Mesenteric fat pad (tissue), 1 donor: ENCODE measurements at regions not wholly inside any gene's neighbourhood (a gene's known extent, or its start where the extent isn't known, plus 50 kb on each side); places are given as distances from the start of the nearest gene placed in this dataset.

Source experiments
- DNase-seq: peaks from one replicate; pipeline ENCODE4 v3.0.0-alpha.2; 2020; ENCODE audit warnings: low spot score
- donor health status: DM: yes; HTN: yes; CAD: no.

DNA sequence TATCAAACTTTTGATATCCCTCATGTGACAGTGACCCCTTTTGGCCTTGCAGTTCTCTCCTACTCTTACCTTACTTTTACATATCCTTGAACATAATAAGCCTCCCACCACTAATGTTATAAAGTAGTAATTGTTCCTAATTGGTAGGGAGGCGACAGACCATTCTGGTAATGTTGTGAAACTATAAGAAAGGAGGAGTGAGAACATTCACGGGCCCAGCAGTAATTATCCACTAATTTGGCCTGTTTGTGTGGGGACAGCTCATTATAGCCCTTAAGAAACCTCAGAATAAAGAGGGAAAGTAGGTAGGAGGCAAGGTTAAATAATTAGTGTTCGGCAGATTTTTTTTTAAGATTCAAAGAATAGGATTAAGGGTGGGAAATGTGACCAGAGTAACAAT is 1046.5 kb upstream of the ARRDC3 start:
- DNase-seq, result no peak

DNA sequence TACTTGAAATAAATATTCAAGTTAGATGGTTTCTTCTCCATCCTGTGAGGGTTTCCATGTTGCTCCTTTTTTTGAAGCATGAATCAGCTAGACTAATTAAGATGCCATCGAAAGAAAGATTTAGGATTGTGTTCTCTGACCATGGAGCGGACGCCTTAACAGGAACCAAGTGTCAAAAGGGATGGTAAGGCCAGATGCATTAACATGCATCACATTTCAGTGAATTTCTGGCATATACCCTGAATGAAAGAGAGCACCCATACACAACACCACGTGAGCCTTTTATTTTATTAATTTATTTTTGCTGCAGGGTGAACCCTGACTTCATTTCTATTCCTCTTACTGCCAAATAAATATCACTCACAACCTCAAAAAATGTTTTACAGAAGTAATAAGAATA is 1045.3 kb upstream of the ARRDC3 start:
- no peak for DNase-seq

DNA sequence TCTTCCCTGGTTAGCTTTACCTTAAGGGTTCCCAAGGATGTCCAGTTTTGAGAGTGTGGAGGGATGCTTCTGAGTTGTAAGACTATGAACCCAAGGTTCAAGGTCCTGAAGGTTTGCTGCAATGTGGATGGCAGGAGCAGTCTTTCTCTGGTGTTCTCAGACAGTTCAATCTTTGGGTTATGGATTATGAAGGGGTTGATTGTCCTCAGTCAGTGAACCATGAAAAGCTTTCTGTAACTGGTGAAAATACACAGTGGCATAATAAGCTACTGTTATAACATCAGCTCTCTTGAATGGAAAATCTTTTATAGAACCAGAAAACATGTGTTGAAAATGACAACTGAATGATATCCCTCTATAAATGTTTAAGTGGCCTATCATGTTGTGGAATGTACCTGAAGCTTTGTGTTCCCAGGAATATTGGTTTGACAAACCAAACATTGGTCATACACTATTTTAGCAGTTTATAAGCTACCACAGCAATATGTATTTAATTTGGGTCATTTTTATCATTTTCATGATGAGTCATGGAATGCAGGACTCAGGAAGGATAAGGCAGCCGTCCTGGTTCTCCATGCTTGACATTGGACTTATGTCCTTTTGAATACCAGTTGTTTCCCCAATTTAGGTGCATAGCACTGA is 1041.8 kb upstream of the ARRDC3 start:
- no peak for DNase-seq

DNA sequence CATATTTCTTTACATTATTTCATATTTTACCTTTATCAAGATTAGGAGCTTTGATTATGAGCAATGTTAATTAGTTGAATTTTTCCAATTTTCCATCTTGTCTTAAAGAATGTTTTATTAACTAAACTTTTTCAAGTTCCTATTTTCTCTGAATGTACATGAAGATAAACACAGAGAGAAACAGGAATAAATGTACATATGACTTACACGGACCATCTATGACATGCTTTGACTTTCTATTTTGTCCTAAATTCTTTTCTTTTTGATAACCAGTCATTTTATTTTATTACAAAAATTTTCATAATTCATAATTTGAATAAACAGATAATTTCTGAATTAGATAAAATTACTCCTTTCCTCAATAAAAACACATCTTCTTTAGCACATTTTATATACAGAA is 1038.8 kb upstream of the ARRDC3 start:
- DNase-seq, result no peak

DNA sequence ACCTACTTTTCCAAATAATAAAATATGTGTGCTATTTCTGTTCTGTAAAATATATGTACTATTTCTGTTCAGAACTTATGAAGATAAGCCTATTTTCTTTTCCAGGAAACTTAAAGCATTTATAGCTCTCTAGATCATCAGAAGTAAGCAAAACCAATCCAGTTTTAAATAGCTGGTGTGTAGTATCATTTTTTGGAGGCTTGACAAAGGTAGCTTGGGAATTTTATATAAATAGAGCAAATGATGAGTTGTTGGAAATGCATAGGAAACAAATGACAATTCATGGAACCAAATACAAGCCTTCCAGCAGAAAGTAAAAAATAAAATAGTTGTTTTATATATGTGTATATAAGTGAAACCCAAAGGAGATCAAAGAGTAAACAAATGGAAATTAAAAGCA is 1038.1 kb upstream of the ARRDC3 start:
- DNase-seq, result no peak

DNA sequence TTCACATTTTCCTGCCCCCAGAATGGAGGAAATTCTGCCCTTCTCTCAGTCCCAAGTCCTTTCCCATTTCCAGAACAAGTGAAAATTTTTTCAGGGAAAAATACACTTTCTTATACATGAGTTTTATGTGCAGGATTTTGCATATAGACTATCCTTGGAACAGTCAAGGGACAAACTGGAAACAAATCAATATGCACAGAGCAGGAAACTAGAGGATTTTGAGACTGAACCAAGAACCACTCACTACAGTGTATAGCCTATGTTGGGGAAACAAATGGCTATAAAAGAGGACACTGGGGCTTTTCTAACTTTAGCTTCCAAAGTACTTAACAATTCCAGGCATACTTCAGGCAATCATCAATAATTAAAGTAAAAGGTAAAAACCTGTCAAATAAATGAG is 1036.1 kb upstream of the ARRDC3 start:
- no peak for DNase-seq

DNA sequence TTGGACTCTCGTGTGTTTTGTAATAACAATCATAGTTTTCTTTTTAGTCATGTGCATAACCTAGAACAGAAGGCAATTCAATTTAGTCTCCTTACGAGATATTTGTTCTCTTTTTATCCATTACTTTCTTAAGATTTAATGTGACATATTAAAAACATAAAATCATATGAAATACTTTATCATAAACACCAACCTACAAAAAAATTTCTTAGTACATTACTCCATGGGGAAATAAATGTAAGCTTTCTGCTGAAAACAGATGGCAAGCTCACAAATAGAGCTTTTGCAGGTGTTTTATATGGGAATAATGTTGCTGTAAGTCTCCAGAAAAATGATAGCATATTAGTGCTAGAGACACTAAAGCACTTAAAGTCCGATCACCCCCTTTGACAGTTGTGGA is 1035.2 kb upstream of the ARRDC3 start:
- no peak for DNase-seq

DNA sequence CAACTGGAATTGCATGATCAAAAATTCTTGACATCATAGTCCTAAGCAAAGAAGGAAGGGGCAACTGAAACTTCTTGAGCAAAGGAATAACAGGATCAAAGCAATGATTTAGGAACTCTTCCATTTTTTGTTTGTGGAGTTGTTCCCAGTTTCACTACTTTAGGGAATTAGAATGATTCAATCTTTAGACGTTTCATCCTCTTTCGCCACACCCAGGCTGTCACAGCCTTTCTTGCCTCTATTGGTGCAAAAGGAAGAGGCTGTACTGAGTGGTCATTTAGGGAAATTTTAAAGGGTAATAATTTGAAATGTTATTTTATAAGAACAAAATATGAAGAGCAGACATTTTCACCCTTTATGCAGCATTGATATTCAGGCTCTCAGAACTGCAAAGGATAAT is 1026.0 kb upstream of the ARRDC3 start:
- no peak for DNase-seq

DNA sequence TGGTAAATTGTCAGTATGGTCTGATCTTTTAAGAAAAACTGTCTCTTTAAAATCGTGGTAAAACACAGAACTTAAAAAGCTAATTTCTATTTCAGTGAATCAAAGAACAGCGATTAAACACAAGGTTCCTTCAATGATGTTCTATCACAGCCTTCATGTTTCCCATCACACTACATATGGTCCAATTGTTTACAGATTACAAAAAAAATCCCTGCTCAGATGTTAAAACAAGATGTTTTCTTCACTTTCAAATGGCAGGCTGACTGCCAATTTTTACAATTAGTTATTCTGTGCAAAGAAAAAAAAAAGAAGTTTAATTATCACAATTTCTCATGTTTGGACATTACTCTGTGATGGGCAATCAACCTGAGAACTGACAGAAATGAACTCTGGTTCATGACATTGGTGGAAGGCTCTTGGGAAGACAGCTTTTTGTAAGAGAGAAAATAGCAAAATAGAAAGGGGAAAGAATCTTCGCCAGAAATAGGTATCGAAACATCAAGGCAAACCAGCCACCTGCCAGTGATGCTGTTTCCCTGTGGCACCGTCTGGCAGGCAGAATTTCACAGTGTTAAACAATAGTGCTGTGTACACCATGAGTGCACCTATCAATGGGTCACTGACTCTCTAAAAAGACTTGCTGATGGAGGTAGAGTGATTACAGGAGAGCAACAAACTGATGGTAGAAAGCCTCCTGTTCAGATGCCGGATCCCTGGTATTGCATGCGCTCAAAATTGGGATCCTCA is 1020.0 kb upstream of the ARRDC3 start:
- DNase-seq, result no peak

DNA sequence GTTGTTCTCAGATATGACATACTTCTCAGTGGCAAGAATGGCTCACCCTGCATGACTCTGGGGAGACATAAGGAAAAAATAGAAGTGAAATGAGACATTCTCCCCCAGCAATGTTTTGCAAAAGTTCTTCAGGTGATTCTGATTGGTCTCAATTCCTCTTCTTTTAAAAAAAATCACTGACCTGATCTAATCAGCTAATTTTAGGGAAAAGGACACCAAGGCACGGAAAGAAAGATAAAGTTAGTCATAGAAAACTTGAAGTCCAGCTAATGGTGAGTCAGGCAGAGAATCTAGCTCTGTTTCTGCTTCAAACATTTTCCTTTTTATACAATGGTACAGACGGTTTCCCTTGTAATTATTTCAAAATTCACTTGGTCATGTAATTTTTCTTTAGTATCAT is 1018.9 kb upstream of the ARRDC3 start:
- no peak for DNase-seq

DNA sequence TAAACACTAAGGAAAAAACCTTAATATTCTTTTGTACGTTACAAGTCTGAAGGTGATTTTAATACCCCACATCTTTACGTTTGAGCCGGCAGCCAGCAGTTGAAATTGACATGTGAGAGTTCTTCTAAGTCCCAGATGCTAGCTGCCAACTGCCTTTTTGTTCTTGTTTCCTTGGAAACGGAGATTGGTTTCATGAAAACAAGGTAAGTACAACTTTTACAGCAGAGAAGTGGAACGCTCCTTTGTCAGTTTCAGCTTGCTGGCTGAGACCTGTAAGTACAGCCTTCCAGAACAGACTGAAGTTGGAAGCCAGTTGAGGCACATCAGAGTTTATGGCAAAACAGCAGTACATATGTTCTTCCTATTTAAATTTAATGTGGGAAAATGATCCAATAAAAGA is 1018.4 kb upstream of the ARRDC3 start:
- DNase-seq, result no peak

DNA sequence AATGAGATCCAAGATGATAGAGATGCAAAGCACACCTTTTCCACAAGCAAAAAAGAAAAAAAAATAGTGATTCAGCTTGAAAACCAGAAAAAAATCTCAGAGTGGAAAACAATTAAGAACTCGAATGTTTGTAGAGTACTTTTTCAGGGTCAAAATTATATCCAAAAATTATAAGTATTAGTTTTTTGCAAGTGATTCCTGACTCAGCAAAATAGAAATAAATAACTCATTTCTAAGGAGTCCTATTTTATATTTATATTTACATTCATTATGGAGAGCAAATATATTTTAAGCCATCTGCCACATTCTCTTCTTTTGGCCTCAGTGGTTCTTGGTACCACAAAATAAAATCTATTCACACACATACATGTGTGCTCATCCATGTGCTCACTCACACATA is 1011.8 kb upstream of the ARRDC3 start:
- no peak for DNase-seq

DNA sequence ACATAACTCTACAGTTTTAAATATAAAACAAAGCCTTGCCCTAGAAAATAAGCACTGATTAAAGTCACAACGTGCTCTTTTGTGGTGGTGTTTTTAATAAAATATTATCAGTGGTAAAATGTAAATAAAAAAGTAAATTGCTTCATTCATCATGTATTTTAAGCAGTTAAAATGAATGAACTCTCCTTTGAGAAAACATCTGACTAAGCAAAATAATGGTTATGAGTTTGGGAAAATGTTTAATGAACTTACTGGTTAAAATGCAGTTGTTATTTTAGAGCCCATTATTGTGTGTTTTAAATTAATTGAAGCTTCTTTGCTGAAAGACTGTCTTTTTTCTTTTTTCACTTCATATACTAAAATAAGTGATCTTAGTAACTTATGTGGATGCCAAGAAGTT is 1007.5 kb upstream of the ARRDC3 start:
- DNase-seq, result no peak

DNA sequence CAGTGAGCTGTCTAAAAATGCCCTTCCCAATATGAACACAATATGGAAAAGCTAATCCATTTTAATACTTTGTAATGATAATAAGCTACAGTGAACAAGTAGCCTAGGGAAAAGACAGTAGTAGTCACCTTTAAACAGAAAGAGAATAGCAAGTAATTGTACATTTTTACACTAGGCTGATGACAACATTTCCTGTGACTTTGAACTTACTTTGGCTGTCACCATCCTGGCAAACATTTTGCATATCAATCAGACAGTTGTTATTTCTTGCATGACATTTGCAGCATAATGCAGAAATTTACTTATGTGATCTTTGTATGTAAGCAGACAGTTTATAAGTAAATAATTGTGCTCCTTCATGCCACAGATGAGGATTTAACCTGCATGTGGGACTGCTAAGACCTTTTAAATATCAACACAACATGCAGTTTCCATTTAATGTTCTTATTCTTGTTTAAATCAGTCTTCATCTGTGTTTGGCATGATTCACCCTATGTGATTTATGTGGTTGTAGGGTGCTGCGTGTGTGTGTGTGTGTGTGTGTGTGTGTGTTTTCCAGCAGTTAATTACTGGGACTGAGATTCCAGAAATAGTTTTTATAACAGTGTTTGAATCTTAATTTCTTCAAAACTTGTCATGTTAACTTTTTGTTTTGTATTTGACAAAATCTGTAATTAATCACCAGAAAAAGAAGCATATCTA is 997.1 kb upstream of the ARRDC3 start:
- no peak for DNase-seq

DNA sequence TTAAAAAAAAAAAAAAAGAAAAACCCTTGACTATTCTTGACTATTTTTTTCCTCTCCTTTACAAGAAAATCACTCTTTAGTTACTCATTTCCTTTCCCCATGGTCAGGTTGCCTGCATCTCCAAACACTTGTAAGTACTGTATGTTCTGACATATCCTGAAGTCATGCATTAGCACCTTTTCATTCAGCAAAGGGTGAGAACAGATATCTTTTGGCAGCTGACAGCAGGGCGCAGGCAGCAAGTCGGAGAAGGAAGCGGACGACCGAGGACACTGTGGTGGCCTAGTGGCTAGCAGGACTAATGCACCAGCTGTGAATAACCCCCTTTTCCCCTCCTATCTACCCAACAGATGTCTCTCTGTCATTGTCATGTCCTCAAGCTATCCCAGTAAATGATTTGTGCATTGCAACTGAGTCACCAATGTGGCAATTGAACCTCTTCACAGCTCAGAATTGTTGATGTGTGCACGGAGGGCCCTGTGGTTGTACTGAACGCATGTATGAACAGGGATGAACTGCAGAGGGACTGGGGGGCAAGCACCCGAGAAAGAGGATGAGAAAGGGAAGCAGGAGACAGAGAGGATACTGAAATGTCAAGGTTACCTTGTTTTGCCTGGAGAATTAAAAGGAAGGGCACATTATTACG is 996.0 kb upstream of the ARRDC3 start:
- DNase-seq, result no peak

DNA sequence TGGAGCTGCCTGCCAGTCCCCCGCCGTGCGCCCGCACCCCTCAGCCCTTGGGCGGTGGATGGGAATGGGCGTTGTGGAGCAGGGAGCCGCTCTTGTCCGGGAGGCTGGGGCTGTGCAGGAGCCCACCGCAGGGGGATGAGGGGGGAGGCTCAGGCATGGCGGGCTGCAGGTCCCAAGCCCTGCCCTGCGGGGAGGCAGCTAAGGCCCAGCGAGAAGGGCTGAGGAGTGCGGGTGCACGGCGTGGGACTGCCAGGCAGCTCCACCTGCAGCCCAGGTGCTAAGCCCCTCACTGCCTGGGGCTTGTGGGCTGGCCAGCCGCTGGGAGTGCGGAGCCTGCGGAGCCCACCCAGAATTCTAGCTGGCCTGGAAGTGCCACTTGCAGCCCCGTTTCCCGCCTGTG is 991.7 kb upstream of the ARRDC3 start:
- no peak for DNase-seq

DNA sequence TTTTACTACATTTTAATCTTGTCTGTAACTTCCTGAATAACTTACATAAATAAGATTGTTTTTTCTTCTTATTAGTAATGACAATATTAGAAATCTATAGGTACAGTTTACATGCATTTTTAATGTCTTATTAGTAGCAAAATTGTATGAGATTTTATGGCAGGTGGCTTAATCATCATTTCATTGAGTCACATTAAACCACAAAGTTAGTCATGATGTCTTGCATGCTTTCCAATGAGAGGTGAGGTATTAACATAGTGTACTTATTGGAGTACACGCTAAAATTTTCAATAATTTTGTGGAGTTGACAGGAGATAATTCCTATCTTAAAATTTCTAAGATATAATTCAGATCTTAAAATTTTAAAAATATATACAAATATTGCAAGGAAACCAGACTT is 989.6 kb upstream of the ARRDC3 start:
- DNase-seq, result no peak

DNA sequence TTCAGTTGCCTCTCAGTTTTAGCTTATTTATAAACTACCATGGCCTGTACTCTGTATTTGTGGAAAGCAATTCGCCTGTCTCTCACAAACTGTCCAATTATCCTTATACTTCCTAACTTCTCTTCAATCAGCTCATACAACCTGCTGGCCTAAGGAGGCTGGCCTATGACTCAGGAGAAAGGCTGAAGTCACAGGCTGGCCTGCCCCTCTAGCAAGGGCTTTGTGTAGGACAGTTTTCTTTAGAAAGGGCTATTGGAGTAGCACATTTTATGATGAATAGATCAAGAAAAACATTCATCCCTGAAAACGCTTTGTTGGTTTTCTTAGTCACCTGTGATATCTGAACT is 988.7 kb upstream of the ARRDC3 start:
- no peak for DNase-seq

DNA sequence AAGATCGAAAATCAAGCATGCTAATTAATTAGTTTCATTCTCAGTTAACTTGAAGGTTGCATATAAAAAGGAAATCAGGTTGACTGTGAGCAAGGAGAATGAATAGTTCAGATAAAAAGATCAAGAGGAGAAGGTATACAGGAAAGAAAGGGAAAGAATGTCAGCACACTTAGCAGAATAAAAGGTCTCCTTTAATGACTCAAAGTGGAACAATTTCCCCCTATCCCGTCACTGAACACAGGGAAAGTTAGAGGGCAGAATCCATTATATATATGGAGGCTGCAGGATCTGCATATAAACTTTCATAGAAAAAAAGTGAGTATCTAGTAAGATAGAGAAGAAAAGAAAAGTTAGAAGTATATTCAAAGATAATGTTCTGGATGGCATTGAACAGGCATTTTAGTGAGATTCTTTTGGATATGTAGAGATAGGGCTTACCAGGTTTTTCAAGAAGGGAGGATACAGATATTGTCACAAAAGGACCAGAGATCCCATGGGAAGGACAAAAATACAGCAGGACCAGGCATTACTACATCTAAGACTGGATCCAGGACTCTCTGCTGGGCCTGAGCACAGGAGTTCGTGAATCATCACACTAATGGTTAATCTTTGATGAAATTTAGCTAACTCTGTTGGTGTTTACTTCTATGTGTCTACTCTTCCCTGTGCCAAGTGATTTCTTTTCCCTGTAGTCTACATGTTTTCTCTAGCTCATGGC is 988.2 kb upstream of the ARRDC3 start:
- DNase-seq, result no peak

DNA sequence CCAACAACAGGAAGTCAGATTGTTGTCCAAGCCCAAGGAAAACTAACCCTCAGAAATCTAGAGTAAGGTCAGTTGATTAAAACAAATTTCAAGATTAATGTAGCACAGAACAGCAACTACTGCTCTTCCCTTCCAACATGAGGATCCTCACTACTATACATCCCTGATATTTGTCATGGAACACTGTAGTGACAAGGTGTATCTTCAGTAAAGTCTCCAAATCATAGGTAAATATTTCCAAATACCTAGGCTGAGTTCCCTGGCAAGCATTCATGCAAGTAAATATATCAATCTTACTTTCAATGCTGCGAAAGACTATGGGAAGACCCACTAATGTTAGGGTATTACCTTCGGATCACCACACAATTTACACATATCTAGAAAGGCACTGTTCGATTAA is 986.9 kb upstream of the ARRDC3 start:
- DNase-seq, result no peak

DNA sequence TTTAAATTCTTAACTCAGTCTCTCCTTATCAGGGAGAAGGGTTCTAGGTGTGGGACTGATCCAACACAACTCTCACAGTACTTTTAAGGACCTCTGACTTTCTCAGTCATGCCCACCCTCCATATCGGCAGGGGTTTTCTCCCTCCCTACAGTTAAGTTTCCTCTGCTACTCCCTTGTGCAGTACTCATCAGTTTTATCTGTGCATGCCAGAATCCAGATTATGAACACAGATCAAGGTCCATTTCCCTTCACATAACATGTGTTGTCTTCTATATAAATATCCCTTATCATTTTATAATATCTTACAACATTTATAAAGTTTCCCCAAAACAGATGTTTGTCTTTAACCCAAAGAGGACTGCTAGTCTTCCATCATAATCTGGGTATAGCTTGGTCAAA is 986.5 kb upstream of the ARRDC3 start:
- no peak for DNase-seq
